Dermis blood vessel endothelial cell (primary cell): ENCODE measurements at regions not wholly inside any gene's neighbourhood (a gene's known extent, or its start where the extent isn't known, plus 50 kb on each side); places are given as distances from the start of the nearest gene placed in this dataset.

Experiments
- DNase-seq: peaks from one replicate; pipeline ENCODE4 v3.0.0; 2010

GRCh38 chr14:84750763-84751554 is 779.0 kb upstream of the FLRT2 start:
- peak; percentile 7 for DNase-seq

GRCh38 chr14:84751745-84752144 is 778.2 kb upstream of the FLRT2 start:
- no peak for DNase-seq

GRCh38 chr14:84760489-84761126 is 769.3 kb upstream of the FLRT2 start:
- DNase-seq: no peak

GRCh38 chr14:84767434-84767833 is 762.5 kb upstream of the FLRT2 start:
- DNase-seq: no peak

- DNase-seq: no peak
These were observed 759.9 kb upstream of the FLRT2 start for GRCh38 chr14:84770030-84770429.

- no peak for DNase-seq
These were observed 752.6 kb upstream of the FLRT2 start for GRCh38 chr14:84777356-84777755.

- no peak for DNase-seq
These were observed 747.0 kb upstream of the FLRT2 start for GRCh38 chr14:84782902-84783301.

- no peak for DNase-seq
These were observed 746.4 kb upstream of the FLRT2 start for GRCh38 chr14:84783511-84783910.

GRCh38 chr14:84785996-84786395 is 743.9 kb upstream of the FLRT2 start:
- no peak for DNase-seq

- DNase-seq: no peak
These were observed 740.9 kb upstream of the FLRT2 start for GRCh38 chr14:84789012-84789411.

- no peak for DNase-seq
These were observed 737.1 kb upstream of the FLRT2 start for GRCh38 chr14:84792722-84793410.

GRCh38 chr14:84797326-84797725 is 732.6 kb upstream of the FLRT2 start:
- no peak for DNase-seq

- DNase-seq: no peak
These were observed 725.5 kb upstream of the FLRT2 start for GRCh38 chr14:84804468-84804867.

- DNase-seq: peak; percentile 20
These were observed 725.0 kb upstream of the FLRT2 start for GRCh38 chr14:84804895-84805294.

- peak; percentile 23 for DNase-seq
These were observed 723.8 kb upstream of the FLRT2 start for GRCh38 chr14:84806181-84806580.

GRCh38 chr14:84806622-84807021 is 723.3 kb upstream of the FLRT2 start:
- peak; percentile 82 for DNase-seq

- DNase-seq: no peak
These were observed 722.3 kb upstream of the FLRT2 start for GRCh38 chr14:84807673-84808072.

GRCh38 chr14:84809158-84809557 is 720.8 kb upstream of the FLRT2 start:
- DNase-seq: no peak

GRCh38 chr14:84814391-84814790 is 715.6 kb upstream of the FLRT2 start:
- DNase-seq: no peak

- no peak for DNase-seq
These were observed 710.4 kb upstream of the FLRT2 start for GRCh38 chr14:84819528-84819927.

GRCh38 chr14:84825481-84826251 is 704.3 kb upstream of the FLRT2 start:
- DNase-seq: peak; percentile 22

GRCh38 chr14:84826294-84826693 is 703.6 kb upstream of the FLRT2 start:
- peak; percentile 42 for DNase-seq

- no peak for DNase-seq
These were observed 679.3 kb upstream of the FLRT2 start for GRCh38 chr14:84850595-84850994.
